GM19043 (cell line): ENCODE measurements at regions not wholly inside any gene's neighbourhood (a gene's known extent, or its start where the extent isn't known, plus 50 kb on each side); places are given as distances from the start of the nearest gene placed in this dataset.
"Not testable (repeated sequence)": the region's sequence is repeated elsewhere in the genome, so short reads cannot be mapped to it uniquely, and the experiment has no call there.

ENCODE experiments used
- ATAC-seq: cut with Tn5 transposase; IDR thresholded peaks from one replicate; pipeline ENCODE4 v1.9.1; 2021; ENCODE audit warnings: low read depth; ENCODE audit not compliant: unreplicated experiment

DNA sequence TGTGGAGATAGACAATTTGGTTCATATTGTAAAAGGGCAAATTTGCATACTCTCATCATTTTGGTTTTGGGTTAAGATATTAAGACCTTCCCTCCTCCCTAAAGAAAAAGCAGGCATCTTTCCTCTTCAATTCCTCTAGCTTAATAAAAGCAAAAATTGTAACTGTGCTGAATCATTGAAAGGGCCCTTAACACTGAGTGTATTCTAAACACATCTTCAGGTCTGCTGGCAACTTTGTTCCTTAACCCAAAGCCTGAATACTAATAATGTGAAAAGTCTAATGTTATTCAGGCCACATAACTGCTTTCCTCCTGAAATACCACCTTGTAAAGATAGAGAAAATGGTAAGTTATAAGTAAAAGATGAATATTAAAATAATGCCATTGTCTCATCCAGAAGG lies 1200.5 kb upstream of the FAM98A start:
- no peak for ATAC-seq

DNA sequence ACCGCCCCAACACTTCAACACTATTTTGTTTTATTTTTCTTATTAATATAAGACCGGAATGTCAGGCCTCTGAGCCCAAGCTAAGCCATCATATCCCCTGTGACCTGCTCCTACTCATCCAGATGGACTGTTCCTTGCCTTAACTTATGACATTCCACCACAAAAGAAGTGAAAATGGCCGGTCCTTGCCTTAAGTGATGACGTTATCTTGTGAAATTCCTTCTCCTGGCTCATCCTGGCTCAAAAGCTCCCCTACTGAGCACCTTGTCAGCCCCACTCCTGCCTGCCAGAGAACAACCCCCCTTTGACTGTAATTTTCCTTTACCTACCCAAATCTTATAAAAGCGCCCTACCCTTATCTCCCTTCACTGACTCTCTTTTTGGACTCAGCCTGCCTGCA lies 1196.5 kb upstream of the FAM98A start:
- ATAC-seq = not testable (repeated sequence)

DNA sequence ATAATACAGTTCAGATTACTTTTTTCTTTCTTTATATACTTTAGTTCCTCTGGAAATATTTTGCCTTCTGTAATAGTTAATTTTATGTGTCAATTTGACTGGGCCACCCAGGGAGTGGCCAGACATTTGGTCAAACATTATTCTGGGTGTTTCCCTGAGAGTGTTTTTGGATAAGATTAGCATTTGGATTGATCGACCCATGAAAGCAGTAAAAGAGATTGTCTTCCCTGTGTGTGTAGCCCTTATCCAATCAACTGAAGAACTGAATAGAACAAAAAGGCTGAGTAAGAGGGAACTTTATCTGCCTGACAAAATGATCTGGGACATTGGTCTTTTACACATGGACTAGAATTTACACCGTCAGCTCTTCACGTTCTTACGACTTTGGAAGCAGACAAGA lies 1190.1 kb upstream of the FAM98A start:
- no peak for ATAC-seq

DNA sequence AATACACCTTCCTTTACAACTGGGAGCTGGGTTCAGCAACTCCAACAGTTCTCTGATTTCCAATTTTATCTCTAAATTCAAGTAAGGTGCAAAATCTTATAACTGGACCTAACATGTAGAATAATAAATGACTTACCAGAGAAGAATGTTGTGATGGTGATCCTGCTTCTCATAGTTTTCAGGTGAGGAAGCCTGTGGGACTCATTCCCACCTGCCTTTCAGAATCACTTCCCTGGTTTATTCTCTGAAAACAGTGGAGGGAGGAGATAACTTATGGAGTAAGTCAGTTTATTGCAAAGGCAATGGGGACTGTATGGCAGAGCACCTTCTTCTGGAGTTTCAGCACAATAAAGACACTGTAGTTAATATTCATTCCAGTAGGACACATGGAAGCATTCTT lies 1188.2 kb upstream of the FAM98A start:
- no peak for ATAC-seq

DNA sequence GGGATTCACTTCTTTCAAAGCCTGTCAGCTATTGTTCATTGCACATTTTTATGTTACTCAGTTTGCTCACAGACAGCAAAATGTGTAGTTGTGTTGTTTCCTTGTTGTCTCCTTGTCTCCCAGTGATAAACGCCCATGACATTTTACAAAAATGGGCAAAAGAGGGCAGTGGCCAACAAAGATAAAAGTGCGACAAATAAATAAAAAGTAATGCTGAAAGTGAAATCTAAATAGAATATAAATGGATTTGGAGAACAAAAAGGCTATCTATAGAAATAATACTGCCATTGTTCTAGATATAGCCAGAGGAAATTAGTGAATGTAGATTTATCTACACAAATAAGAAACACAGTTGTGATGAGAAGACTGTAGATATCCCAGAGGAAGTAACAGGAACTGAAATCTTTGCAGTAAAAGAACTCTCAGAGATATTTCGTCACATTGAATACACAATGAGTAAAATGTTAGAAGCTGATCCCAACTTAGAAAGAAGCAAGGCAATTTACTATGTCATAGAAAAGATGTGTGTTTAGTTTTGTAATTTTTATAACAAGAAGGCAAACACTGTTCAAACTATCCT lies 1186.2 kb upstream of the FAM98A start:
- no peak for ATAC-seq

DNA sequence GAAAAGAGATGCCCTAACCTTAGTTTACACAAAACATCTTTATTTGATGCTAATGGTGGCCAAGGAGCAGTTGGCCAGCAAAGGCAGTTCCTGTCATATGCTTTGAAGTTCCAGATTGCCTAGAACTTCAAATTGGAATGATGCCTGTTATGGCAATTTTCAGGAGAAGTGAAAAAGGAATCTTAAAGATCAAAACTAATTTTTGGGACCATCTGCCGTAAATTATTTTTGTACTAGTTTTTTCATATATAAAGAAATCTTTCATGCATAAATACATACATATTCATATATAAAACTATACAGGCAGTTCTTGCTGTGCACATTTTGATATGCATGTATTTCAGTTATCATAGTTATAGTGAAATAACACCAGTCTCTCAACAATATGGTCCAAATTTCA lies 1185.6 kb upstream of the FAM98A start:
- ATAC-seq = no peak

DNA sequence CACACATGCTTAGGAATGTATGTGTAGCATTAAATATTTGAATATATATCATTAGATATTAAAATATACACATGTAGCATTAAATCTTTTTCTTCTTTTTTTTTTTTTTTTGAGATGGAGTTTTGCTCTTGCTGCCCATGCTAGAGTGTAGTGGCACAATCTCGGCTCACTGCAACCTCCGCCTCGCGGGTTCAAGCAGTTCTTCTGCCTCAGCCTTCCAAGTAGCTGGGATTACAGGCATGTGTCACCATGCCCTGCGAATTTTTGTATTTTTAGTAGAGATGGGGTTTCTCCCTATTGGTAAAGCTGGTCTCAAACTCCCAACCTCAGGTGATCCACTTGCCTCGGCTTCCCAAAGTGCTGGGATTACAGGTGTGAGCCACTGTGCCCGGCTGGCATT lies 1151.6 kb upstream of the FAM98A start:
- not testable (repeated sequence) for ATAC-seq

DNA sequence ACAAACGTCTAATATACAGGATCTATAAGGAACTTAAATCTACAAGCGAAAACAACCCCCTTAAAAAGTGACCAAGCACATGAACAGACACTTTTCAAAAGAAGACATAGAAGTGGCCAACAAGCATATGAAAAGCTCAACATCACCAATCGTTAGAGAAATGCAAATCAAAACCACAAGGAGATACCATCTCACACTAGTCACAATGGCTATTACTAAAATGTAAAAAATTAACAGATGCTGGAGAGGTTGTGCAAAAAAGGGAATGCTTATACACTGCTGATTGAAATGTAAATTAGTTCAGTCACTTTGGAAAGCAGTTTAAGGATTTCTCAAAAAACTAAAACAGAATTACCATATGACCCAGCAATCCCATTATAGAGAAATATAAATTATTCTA lies 1148.5 kb upstream of the FAM98A start:
- ATAC-seq = no peak

DNA sequence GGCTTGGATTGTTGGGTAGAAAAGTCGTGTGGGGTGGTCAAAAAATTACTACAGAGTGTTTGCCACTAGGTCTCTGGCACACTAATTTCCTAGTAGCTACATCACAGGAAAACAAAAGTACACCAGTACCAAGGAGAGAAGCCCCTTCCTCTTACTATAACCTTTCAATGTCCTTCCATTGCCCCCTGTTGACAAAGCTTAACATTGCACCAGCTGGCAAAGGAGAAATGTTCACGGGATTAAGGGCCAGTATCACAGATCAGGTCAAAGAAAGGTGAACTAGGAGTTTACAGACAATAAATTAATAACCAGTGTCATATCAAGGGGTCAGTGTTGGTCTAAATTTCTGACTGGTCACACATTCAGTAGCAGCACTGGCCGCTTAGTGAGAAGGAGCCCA lies 1139.6 kb upstream of the FAM98A start:
- ATAC-seq = no peak

DNA sequence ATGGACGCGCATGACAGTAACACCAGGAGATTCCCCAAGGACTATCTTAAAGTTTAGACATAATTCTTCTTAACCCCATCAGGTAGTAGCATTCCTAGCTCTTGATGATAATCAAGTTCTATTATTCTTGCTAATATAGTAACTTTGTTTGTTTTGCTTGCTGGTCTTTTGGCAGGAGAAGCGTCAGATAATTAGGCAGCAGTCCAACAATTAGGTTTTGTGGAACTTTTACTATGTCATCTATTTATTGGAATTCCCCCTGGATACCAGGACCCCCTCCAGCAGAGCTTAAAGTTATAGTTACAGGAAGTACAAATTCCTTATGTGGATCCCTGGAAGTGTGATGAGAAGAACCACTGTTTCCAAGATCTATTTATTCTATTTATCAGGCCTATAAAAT lies 1138.0 kb upstream of the FAM98A start:
- no peak for ATAC-seq

DNA sequence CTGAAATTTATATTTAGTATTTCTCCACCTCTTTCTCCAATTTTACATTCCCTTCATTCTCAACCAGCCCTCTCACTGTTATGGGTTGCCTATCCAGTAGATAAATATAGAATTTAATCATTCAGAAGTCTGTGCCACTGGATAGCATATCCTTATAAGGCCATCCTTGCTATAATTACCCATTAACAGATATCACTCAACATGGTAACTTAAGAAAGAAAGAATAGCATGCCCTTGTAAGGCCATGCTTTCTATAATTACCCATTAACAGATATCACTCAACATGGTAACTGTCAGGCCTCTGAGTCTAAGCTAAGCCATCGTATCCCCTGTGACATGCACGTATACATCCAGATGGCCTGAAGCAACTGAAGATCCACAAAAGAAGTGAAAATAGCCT lies 1137.4 kb upstream of the FAM98A start:
- no peak for ATAC-seq

DNA sequence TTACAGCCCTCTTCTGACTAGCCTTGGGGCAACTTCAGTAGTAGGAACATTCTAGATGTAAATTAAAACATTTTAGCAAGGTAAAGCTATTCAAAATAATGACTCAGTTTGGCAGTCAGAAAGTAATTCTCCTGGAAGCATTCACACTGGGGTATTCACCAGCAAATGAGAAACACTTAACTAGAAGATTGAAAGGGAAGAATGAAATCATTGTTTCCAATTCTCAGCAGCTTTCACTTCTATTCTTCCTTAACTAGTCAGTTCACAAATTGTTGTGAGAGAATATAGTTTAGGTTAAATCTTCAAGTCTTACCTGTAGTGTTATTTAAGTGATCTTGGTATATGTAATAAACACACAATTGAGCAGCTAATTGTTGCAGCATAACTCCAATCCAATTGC lies 1135.6 kb upstream of the FAM98A start:
- ATAC-seq = no peak

DNA sequence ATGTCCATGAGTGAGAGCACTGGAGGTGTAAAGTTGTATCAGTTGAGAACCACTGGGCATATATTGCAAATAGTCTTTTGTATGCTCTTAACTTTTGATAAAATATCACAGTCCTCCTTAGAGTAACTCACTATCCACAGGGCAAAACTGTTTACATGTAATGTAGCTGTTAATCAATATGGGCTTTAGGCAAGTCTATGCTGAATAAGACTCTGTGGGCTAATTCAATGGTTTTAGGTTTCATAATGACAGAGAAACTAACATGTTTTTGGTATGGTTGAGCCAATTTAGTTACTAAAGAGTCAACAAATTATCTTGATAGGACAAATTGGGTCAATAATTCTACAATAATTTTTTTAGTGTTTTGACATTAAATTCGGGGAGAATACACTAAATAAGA lies 1134.9 kb upstream of the FAM98A start:
- no peak for ATAC-seq

DNA sequence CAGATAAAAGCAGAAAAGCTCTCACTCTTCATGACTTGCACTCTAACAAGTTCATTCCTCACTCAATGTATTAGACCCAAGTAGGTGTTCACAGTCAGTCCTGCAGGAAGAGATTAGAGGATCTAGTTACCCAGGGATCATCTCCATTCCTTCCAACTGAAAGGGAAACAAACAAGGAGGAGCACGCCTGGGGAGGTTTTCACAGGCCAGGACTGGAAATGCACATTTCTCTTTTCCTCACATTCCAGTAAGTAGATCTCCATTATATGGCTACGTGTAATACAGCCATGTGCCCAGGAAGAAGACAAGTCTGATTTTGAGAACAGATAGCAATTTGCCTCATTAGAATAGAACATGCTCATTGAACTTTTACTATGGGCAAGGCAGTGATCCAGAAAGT lies 1132.2 kb upstream of the FAM98A start:
- no peak for ATAC-seq

DNA sequence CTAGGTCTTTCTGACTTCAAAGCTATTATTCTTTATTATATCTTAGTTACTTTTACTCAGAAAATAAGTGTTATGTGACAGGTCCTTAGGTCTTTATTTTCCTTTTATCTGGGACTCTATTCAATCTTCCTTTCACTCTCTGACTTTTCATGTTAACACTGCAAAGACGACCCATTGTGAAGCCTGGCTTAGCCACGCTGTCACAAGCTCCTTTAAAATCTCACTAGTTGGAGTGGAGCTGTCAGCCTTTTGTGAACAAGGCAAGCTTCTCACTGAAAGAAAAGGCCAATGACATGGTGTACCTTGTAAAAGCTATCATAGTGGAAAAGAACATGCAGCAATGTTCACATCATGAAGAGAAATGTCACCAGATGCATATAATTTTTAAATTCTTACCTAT lies 1130.7 kb upstream of the FAM98A start:
- no peak for ATAC-seq

DNA sequence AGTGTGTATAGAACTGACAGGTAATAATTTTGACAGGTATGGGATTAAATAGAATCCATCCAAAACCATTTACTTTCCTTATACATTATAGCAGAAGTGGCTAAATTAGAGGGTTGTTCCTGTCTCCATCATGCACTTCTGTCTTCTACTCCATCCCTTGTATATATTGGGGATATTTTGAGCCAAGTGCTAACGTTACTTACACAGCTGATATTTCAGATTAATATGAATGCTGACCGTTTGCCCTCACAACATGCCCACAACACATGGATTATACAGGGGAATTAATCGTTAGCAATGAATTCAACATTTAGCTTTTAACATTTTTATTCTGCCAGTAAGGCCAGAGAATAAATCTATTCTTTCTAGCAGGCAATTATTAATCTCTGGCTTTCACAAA lies 1125.0 kb upstream of the FAM98A start:
- ATAC-seq = no peak

DNA sequence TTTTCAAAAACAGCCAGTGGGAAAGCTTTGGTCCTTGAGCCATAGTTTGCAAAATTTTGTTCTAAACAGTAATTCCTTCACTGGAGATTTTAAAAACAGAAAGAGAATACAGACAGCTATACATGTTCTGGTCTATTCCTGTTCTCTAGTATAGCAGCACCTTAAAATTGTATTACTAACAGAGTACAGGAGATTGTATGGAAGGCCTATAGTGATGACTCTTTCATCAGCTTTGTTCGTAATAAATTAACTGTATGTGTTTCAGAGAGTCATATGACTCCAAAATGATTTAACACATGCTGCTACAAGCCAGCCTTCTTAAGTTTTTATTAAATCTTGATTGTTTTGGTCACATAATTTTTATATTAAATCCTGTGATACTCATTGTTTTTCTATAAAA lies 1124.6 kb upstream of the FAM98A start:
- no peak for ATAC-seq

DNA sequence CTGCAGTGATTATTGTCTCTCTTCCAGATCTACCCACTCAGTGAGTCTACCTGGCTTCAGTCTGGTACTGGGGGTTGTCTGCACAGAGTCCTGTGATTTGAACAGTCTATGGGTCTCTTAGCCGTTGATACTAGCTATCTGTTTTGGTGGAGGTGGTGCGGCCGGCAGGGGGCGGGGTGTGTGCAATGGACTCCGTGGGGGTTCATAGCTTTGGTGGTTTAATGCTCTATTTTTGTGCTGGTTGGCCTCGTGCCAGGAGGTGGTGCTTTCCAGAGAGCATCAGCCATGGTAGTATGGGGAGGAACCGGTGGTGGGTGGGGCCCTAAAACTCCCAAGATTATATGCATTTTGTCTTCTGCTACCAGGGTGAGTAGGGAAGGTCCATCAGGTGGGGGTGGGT lies 1120.1 kb upstream of the FAM98A start:
- no peak for ATAC-seq

DNA sequence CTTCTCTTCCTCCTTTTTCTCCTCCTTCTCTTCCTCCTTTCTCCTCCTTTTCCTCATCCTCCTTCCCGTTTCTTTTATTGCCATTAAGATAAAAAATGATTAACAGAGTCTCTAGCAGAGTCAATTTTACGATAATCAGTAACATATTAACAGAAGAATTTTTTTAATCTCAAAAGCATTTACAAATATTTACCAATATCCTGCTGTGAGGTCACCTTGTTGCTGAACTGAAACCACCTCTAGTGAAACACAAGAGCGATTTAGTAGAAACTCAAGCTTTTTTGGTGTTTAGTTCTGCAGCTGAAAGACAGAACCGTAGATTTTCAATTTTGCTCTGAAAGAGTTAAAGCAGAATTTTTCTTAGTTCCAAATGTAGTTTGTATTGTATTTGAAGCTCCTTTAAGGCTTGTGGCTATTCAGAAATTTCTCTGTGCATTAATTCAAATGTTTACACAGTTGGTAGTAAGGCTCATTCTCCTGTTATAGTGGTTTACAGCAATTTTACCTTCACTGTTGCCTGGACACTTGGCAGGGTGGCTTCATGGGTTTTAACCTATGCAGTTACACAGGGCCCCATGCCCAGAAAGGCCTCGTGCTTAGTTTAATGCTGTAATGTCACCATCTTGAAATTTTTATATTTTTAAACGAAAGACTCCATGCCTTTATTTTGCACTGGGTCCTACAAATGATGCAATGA lies 1106.6 kb upstream of the FAM98A start:
- ATAC-seq = peak; percentile 69

DNA sequence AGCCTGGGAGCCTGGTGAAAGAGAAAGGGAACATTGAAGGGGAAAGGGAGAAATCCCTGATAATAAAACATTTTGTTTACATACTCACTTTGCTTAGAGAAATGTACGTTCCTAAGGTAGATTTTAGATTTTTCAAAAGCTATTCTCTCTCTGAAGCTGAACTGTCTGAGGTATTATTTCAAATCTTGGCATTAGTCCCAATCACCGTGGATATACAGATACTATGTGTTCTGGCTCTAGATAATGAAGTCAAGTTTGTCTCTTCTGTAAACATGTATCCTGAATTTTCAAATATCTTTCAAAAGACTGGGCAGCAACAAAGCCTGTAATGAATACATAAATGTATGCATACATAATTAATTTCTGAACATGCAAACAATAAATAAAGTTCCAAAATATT lies 1104.2 kb upstream of the FAM98A start:
- ATAC-seq = no peak

DNA sequence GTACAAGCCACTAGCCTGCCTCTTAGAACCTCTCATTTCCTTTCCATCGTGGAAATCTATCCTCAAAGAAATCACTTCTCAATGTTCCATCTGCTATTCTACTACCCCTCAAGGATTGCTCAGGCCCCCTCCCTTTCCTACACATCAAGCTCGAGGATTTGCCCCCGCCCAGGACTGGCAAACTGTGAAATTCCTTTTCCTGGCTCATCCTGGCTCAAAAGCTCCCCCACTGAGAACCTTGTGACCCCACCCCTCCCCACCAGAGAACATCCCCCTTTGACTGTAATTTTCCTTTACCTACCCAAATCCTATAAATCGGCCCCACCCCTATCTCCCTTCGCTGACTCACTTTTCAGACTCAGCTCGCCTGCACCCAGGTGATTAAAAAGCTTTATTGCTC lies 1103.3 kb upstream of the FAM98A start:
- not testable (repeated sequence) for ATAC-seq

DNA sequence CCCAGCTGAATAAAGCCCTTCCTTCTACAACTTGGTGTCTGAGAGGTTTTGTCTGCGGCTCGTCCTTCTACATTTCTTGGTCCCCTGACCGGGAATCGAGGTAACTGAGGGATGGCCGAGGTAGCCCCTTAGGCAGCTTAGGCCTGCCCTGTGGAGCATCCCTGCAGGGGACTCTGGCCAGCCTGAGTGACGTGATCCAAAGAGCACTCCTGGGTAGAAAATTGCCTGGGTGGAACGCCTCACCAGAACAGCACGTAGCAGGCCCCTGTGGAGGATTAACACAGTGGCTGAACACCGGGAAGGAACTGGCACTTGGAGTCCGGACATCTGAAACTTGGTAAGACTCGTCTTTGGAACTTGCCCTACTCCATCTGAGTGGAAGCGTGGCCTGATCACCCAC lies 1078.5 kb upstream of the FAM98A start:
- ATAC-seq = not testable (repeated sequence)

DNA sequence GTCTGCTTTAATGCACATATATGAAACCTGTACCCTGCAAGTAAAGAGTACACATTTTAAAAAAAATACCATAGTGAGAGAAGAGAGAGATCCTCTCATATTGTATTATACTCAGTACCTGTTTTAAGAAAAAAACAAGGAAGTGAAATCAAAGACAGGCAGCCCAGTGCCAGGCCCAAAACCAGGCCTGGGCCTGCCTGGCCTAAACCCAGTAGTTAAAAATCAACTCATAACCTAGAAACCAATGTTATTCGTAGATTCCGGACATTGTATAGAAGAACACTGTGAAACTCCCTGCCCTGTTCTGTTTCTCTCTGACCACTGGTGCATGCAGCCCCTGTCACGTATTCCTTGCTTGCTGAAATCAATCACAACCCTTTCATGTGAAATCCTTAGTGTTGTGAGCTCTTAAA lies 1078.0 kb upstream of the FAM98A start:
- ATAC-seq = not testable (repeated sequence)
